H1 (cell line): ENCODE measurements at regions not wholly inside any gene's neighbourhood (a gene's known extent, or its start where the extent isn't known, plus 50 kb on each side); places are given as distances from the start of the nearest gene placed in this dataset.

Experiments
- CTCF ChIA-PET: fragments of 300-600 bp; sonication (Branson Sonifier 250); formaldehyde crosslinking; loops from one replicate; lab custom pipeline; 2021; ENCODE audit not compliant: partially characterized antibody; lab: Charles Lee
- POLR2A ChIA-PET: fragments of 300-600 bp; sonication (Branson Sonifier 250); formaldehyde crosslinking; loops from one replicate; lab custom pipeline; 2021; ENCODE audit warnings: inconsistent platforms; ENCODE audit not compliant: partially characterized antibody; lab: Charles Lee
- DNase-seq, 2 experiments: peaks; one replicate each; pipeline versions ENCODE4 v3.0.0 to v3.0.0-alpha.2; 2010 to 2022; ENCODE audit warnings: low spot score in 2 of 2, low read depth in 1 of 2, mixed read lengths in 1 of 2
- FAIRE-seq: peaks from 2 replicates; lab custom pipeline; 2011; peaks lifted over from hg19 to GRCh38; lab: Jason Lieb, UNC
- H2AFZ ChIP-seq: 2 replicates; pipeline ENCODE4 v1.8.1; 2012; ENCODE audit warnings: low read length, inconsistent platforms
- H2AK5ac ChIP-seq: 2 replicates; pipeline ENCODE4 v1.6.1; 2013; ENCODE audit warnings: low read depth, low read length
- H2BK120ac ChIP-seq: replicated peaks from 2 replicates; pipeline ENCODE3; 2013; ENCODE audit warnings: low read depth, low read length, inconsistent platforms
- H2BK12ac ChIP-seq: 2 replicates; pipeline ENCODE4 v1.6.1; 2013; ENCODE audit warnings: low read depth, low read length
- H2BK15ac ChIP-seq: 2 replicates; pipeline ENCODE4 v1.6.1; 2013; ENCODE audit warnings: low read length
- H2BK20ac ChIP-seq: 2 replicates; pipeline ENCODE4 v1.6.1; 2013; ENCODE audit warnings: low read length
- H2BK5ac ChIP-seq: 2 replicates; pipeline ENCODE4 v1.6.1; 2013; ENCODE audit warnings: low read depth, low read length
- H3K14ac ChIP-seq: 2 replicates; pipeline ENCODE4 v1.6.1; 2013; ENCODE audit warnings: inconsistent platforms; ENCODE audit not compliant: insufficient read length
- H3K18ac ChIP-seq: 2 replicates; pipeline ENCODE4 v1.6.1; 2013; ENCODE audit warnings: low read length; ENCODE audit errors: extremely low read depth
- H3K23ac ChIP-seq: 2 replicates; pipeline ENCODE4 v1.6.1; 2013; ENCODE audit warnings: inconsistent platforms; ENCODE audit not compliant: insufficient read length
- H3K23me2 ChIP-seq: 2 replicates; pipeline ENCODE4 v1.6.1; 2013; ENCODE audit warnings: low read depth, low read length
- H3K27ac ChIP-seq: 2 replicates; pipeline ENCODE4 v1.6.1; 2011; ENCODE audit warnings: low read depth, low read length, inconsistent platforms
- H3K27me3 ChIP-seq, 4 experiments: replicated peaks in 1 of 4; 1 replicate in 1 of 4; 2 replicates in 3 of 4; pipeline versions ENCODE4 v1.6.1 to v1.8.1; 2011 to 2013; ENCODE audit warnings: low read length in 3 of 4, mild to moderate bottlenecking in 3 of 4, inconsistent platforms in 2 of 4, mixed read lengths in 2 of 4, moderate library complexity in 1 of 4; ENCODE audit not compliant: control insufficient read depth in 3 of 4, insufficient read depth in 3 of 4; ENCODE audit errors: extremely low read depth in 1 of 4
- H3K36me3 ChIP-seq, 4 experiments: 2 replicates each; pipeline versions ENCODE4 v1.6.1 to v1.8.1; 2011 to 2013; ENCODE audit warnings: mild to moderate bottlenecking in 4 of 4, low read length in 3 of 4, moderate library complexity in 2 of 4, control low read depth in 1 of 4, inconsistent platforms in 1 of 4; ENCODE audit not compliant: insufficient read depth in 4 of 4, control insufficient read depth in 2 of 4
- H3K4ac ChIP-seq: replicated peaks from 2 replicates; pipeline ENCODE3; 2013; ENCODE audit warnings: low read length, low read depth, mixed read lengths, inconsistent platforms; ENCODE audit not compliant: insufficient read length
- H3K4me1 ChIP-seq, 4 experiments: replicated peaks in 1 of 4; 1 replicate in 1 of 4; 2 replicates in 3 of 4; pipeline versions ENCODE4 v1.6.1 to v1.8.1; 2011 to 2013; ENCODE audit warnings: low read length in 3 of 4, inconsistent platforms in 2 of 4, mixed read lengths in 1 of 4; ENCODE audit not compliant: insufficient read depth in 4 of 4, control insufficient read depth in 3 of 4
- H3K4me2 ChIP-seq, 2 experiments: 2 replicates each; pipeline versions ENCODE4 v1.6.1 to v1.8.1; 2011 to 2013; ENCODE audit warnings: low read depth in 2 of 2, low read length in 2 of 2, control low read depth in 1 of 2, inconsistent platforms in 1 of 2, mild to moderate bottlenecking in 1 of 2; ENCODE audit not compliant: insufficient read depth in 1 of 2
- H3K4me3 ChIP-seq, 4 experiments: fragments of 200-600, 300-600 bp in 1 of 4; sonication (generic), shearing (Covaris generic), sonication (Bioruptor Twin) in 1 of 4; 2 replicates each; pipeline versions ENCODE4 v1.5.1 to v1.8.1; 2011 to 2016; ENCODE audit warnings: low read length in 4 of 4, low read depth in 3 of 4, control low read depth in 2 of 4, inconsistent platforms in 2 of 4, mild to moderate bottlenecking in 2 of 4, mixed read lengths in 1 of 4, moderate library complexity in 1 of 4; ENCODE audit not compliant: insufficient read depth in 2 of 4; ENCODE audit errors: extremely low read depth in 1 of 4
- H3K56ac ChIP-seq: replicated peaks from 2 replicates; pipeline ENCODE3; 2013; ENCODE audit warnings: low read depth, mild to moderate bottlenecking, mixed read lengths, low read length, inconsistent platforms; ENCODE audit not compliant: insufficient read length
- H3K79me1 ChIP-seq: 2 replicates; pipeline ENCODE4 v1.6.1; 2013; ENCODE audit warnings: low read depth, low read length, control low read depth
- H3K79me2 ChIP-seq, 2 experiments: 2 replicates each; pipeline versions ENCODE4 v1.6.1 to v1.8.1; 2012 to 2013; ENCODE audit warnings: low read length in 2 of 2, mild to moderate bottlenecking in 2 of 2, inconsistent platforms in 1 of 2; ENCODE audit not compliant: insufficient read depth in 2 of 2, control insufficient read depth in 1 of 2
- H3K9ac ChIP-seq, 4 experiments: replicated peaks in 1 of 4; 1 replicate in 1 of 4; 2 replicates in 3 of 4; pipeline versions ENCODE4 v1.6.1 to v1.8.1; 2011 to 2013; ENCODE audit warnings: low read depth in 3 of 4, low read length in 3 of 4, control low read depth in 2 of 4, mild to moderate bottlenecking in 2 of 4, moderate library complexity in 2 of 4, inconsistent platforms in 1 of 4; ENCODE audit errors: extremely low read depth in 1 of 4
- H3K9me3 ChIP-seq, 2 experiments: 2 replicates each; pipeline versions ENCODE4 v1.6.1 to v1.8.1; 2012 to 2013; ENCODE audit warnings: mild to moderate bottlenecking in 2 of 2, moderate library complexity in 2 of 2, control low read depth in 1 of 2, inconsistent platforms in 1 of 2, low read depth in 1 of 2, low read length in 1 of 2, mixed read lengths in 1 of 2; ENCODE audit not compliant: insufficient read depth in 2 of 2
- H4K20me1 ChIP-seq, 2 experiments: replicated peaks in 1 of 2; 2 replicates each; pipeline versions ENCODE3 to v1.8.1; 2011 to 2013; ENCODE audit warnings: inconsistent platforms in 2 of 2, low read length in 2 of 2, mild to moderate bottlenecking in 1 of 2; ENCODE audit not compliant: insufficient read depth in 2 of 2, control insufficient read depth in 1 of 2
- H4K5ac ChIP-seq: 2 replicates; pipeline ENCODE4 v1.6.1; 2013; ENCODE audit warnings: low read length, low read depth, mixed read lengths, inconsistent platforms; ENCODE audit not compliant: insufficient read length
- H4K8ac ChIP-seq: 2 replicates; pipeline ENCODE4 v1.8.0; 2013; ENCODE audit warnings: mild to moderate bottlenecking, moderate library complexity, low read length, inconsistent platforms; ENCODE audit not compliant: insufficient read depth; ENCODE audit errors: extremely low read depth
- H4K91ac ChIP-seq: replicated peaks from 2 replicates; pipeline ENCODE3; 2013; ENCODE audit warnings: low read length, mixed read lengths, inconsistent platforms; ENCODE audit not compliant: insufficient read length
- RBBP5 ChIP-seq: IDR thresholded peaks from 2 replicates; pipeline ENCODE4 v1.7.1; 2012; ENCODE audit warnings: low read depth, mild to moderate bottlenecking, inconsistent platforms, low read length, moderate library complexity, borderline replicate concordance
- SP1 ChIP-seq: IDR thresholded peaks from 2 replicates; pipeline ENCODE4 v1.6.1; 2011; ENCODE audit warnings: low read depth, low read length
- SP4 ChIP-seq: IDR thresholded peaks from 2 replicates; pipeline ENCODE4 v1.6.1; 2012; ENCODE audit warnings: low read length, inconsistent platforms
- TBP ChIP-seq: IDR thresholded peaks from 2 replicates; pipeline ENCODE4 v1.6.1; 2011; ENCODE audit warnings: low read depth, low read length, improper control_type of control experiment
- WGBS, 2 experiments: shearing (Covaris generic) in 1 of 2; methylation state at CpG; one replicate each; pipeline versions ENCODE4 v1.1.6 to v1.1.7; 2013 to 2015; ENCODE audit warnings: low lambda C conversion rate in 2 of 2, mixed read lengths in 2 of 2, inconsistent platforms in 1 of 2, low coverage in 1 of 2, missing lambda C conversion rate in 1 of 2; ENCODE audit not compliant: insufficient replicate concordance in 2 of 2, insufficient coverage in 1 of 2, insufficient read length in 1 of 2; ENCODE audit errors: extremely low coverage in 1 of 2, missing lambda C conversion rate in 1 of 2; 5-methylcytosine and 5-hydroxymethylcytosine counted together

DNA sequence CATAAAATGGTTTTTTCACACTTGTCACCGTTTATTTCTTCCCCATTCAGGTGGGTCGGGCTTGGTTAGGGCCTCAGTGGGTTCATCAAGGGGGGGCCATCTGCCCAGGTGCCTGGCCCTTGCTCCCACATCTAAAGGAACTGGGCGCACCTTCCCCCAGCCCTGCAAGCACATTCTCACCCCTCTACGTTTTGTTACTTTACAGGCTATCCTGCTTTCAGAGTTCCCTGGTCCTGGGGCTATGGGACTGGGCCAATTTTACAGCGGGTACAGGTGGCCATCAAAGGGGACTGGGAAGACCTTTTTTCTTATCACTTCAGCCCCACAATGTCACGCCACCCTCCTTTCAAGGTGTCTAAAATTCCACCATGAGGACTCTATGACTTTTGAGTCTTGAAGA, 71.8 kb upstream of the HAAO start:
- H3K9ac ChIP-seq: no peak overlapping the region
- H4K5ac ChIP-seq: no peak overlapping the region
- H3K4me1 ChIP-seq: no peaks in the 10 kb centered on the region
- H2BK12ac ChIP-seq: no peak overlapping the region
- H3K4me2 ChIP-seq: no peak overlapping the region
- no peak overlapping the region for H3K23ac ChIP-seq
- H3K27me3 ChIP-seq: no peaks in the 10 kb centered on the region
- no peak for DNase-seq
- H4K20me1 ChIP-seq: no peaks in the 10 kb centered on the region
- no peak overlapping the region for H3K56ac ChIP-seq
- no peaks in the 10 kb centered on the region for H3K79me2 ChIP-seq
- H4K91ac ChIP-seq: no peak overlapping the region
- H2BK120ac ChIP-seq: no peak overlapping the region
- no peaks in the 10 kb centered on the region for H3K23me2 ChIP-seq
- no peak overlapping the region for H3K4me3 ChIP-seq
- H3K18ac ChIP-seq: no peak overlapping the region
- H2BK20ac ChIP-seq: no peak overlapping the region
- H2BK5ac ChIP-seq: no peak overlapping the region
- no peak overlapping the region for H3K27ac ChIP-seq
- H4K8ac ChIP-seq: no peak overlapping the region
- POLR2A ChIA-PET: interaction anchor here (1.5 kb wide), 1 partner anchor 17 kb away, joined by 3 read pairs; no protein-coding TSS in a partner anchor
- no peaks in the 10 kb centered on the region for H3K36me3 ChIP-seq
- CTCF ChIA-PET: interaction anchor here (0.7 to 3.2 kb wide), 5 partner anchors 34 to 622 kb away, joined by 3 to 12 read pairs (median 3); no protein-coding TSS in a partner anchor
- H2BK15ac ChIP-seq: no peak overlapping the region
- no peak overlapping the region for H3K14ac ChIP-seq
- H2AFZ ChIP-seq: no peak overlapping the region
- peaks cover 9 to 10% of the 10 kb centered on the region in 2 experiments; a peak in 2 of 4 replicates for H3K9me3 ChIP-seq
- no peak overlapping the region for H2AK5ac ChIP-seq
- no peak for FAIRE-seq
- no peak overlapping the region for H3K4ac ChIP-seq
- 85% methylated on average over 6 of the region's 6 CpGs; no CpG with 5 or more reads in 1 of the 2 experiments for WGBS, 2 experiments
- H3K79me1 ChIP-seq: no peaks in the 10 kb centered on the region
- TF ChIP-seq SP1 (no peak), SP4 (no peak), TBP (no peak), RBBP5 (no peak)
